Peyer's patch (tissue), 4 donors: ENCODE measurements at regions not wholly inside any gene's neighbourhood (a gene's known extent, or its start where the extent isn't known, plus 50 kb on each side); places are given as distances from the start of the nearest gene placed in this dataset.

Experiments
- CTCF ChIP-seq, 6 experiments: fragments of 450-650 bp in 4 of 6; fragments of 200-600 bp in 2 of 6; sonication (generic) in 1 of 6; IDR thresholded peaks; one replicate each; pipeline ENCODE4 v1.5.1; 2017 to 2019; ENCODE audit warnings: antibody characterized with exemption in 6 of 6, mild to moderate bottlenecking in 3 of 6, moderate library complexity in 1 of 6
- POLR2A ChIP-seq, 2 donors: fragments of 450-650 bp; IDR thresholded peaks; one replicate each; pipeline ENCODE4 v1.5.1; 2017; ENCODE audit warnings: antibody characterized with exemption in 2 of 2, mild to moderate bottlenecking in 2 of 2, moderate library complexity in 2 of 2

DNA sequence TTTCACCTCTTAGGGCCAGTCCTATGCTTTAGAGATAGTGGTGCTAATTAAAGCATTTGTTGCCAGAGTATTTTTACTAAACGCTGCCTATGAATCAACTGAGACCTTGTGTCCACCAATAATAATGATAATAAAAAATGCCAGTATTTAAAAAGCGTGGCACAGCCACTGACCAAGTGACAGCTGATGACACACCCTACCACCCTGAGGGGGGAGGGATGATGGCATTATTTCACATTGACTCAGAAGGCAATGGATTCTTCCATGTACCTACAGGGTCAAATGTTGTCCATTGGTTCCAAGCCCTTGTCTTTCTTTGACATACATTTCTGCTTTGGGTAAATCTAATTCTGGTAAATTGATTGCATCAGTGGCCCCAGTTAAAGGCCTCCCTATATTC lies 384.4 kb downstream of the DLEU7 start:
- no peak for TF ChIP-seq CTCF (IDR thresholded peaks at IDR 0.05)
- no peak for TF ChIP-seq POLR2A (IDR thresholded peaks at IDR 0.05)
